NCI-H1930 (cell line): ENCODE measurements at regions not wholly inside any gene's neighbourhood (a gene's known extent, or its start where the extent isn't known, plus 50 kb on each side); places are given as distances from the start of the nearest gene placed in this dataset.
"Not testable (repeated sequence)": the region's sequence is repeated elsewhere in the genome, so short reads cannot be mapped to it uniquely, and the experiment has no call there.

Source experiments
- DNase-seq, 2 experiments: peaks; one replicate each; lab custom pipeline; 2025; lab: John Stamatoyannopoulos, UW

GRCh38 chrX:138929926-138930582 is 218.5 kb upstream of the FGF13 start:
- DNase-seq = no peak

GRCh38 chrX:138928737-138929459 is 217.4 kb upstream of the FGF13 start:
- DNase-seq = no peak

GRCh38 chrX:138925330-138925729 is 213.8 kb upstream of the FGF13 start:
- DNase-seq = no peak

- DNase-seq = no peak
Observed at GRCh38 chrX:138923805-138924204, 212.3 kb upstream of the FGF13 start.

GRCh38 chrX:138921031-138921430 is 209.5 kb upstream of the FGF13 start:
- DNase-seq = no peak

- no peak for DNase-seq
Observed at GRCh38 chrX:138917781-138918180, 206.3 kb upstream of the FGF13 start.

GRCh38 chrX:138914767-138915166 is 203.2 kb upstream of the FGF13 start:
- DNase-seq = no peak

GRCh38 chrX:138908577-138908976 is 197.1 kb upstream of the FGF13 start:
- no peak for DNase-seq

- DNase-seq = no peak
Observed at GRCh38 chrX:138897621-138898492, 186.3 kb upstream of the FGF13 start.

- DNase-seq = no peak
Observed at GRCh38 chrX:138890491-138890890, 179.0 kb upstream of the FGF13 start.

- DNase-seq = no peak
Observed at GRCh38 chrX:138889149-138889548, 177.6 kb upstream of the FGF13 start.

GRCh38 chrX:138886769-138887168 is 175.3 kb upstream of the FGF13 start:
- DNase-seq = peak; percentile 24 to 80

GRCh38 chrX:138885886-138886285 is 174.4 kb upstream of the FGF13 start:
- no peak for DNase-seq

GRCh38 chrX:138880293-138880692 is 168.8 kb upstream of the FGF13 start:
- not testable (repeated sequence) for DNase-seq

GRCh38 chrX:138877746-138878145 is 166.2 kb upstream of the FGF13 start:
- DNase-seq = no peak

GRCh38 chrX:138875472-138875871 is 164.0 kb upstream of the FGF13 start:
- no peak for DNase-seq

- DNase-seq = no peak
Observed at GRCh38 chrX:138874271-138874935, 162.9 kb upstream of the FGF13 start.

- not testable (repeated sequence) for DNase-seq
Observed at GRCh38 chrX:138873640-138874039, 162.1 kb upstream of the FGF13 start.

GRCh38 chrX:138872537-138872936 is 161.0 kb upstream of the FGF13 start:
- DNase-seq = no peak

GRCh38 chrX:138871739-138872138 is 160.2 kb upstream of the FGF13 start:
- no peak for DNase-seq

- no peak for DNase-seq
Observed at GRCh38 chrX:138866643-138867042, 155.1 kb upstream of the FGF13 start.

- no peak for DNase-seq
Observed at GRCh38 chrX:138865093-138865649, 153.7 kb upstream of the FGF13 start.
